Type B pancreatic cell (in vitro differentiated cells): ENCODE measurements at regions not wholly inside any gene's neighbourhood (a gene's known extent, or its start where the extent isn't known, plus 50 kb on each side); places are given as distances from the start of the nearest gene placed in this dataset.

Source experiments
- DNase-seq: peaks from one replicate; pipeline ENCODE4 v3.0.0; 2021; ENCODE audit warnings: mixed read lengths; ENCODE audit not compliant: unreplicated experiment; ENCODE audit errors: extremely low spot score
- H3K27ac Mint-ChIP-seq: 2 replicates; pipeline ENCODE4 v1.8.0; 2021; ENCODE audit warnings: mild to moderate bottlenecking, mixed read lengths
- H3K27me3 Mint-ChIP-seq: 2 replicates; pipeline ENCODE4 v1.8.0; 2021; ENCODE audit warnings: mixed read lengths
- H3K36me3 Mint-ChIP-seq: 2 replicates; pipeline ENCODE4 v1.8.0; 2021; ENCODE audit warnings: mixed read lengths
- H3K4me1 Mint-ChIP-seq: one replicate; pipeline ENCODE4 v1.8.0; 2021; ENCODE audit warnings: mixed read lengths; ENCODE audit not compliant: unreplicated experiment
- H3K4me3 Mint-ChIP-seq: 2 replicates; pipeline ENCODE4 v1.8.0; 2021; ENCODE audit warnings: mild to moderate bottlenecking, mixed read lengths
- H3K9me3 Mint-ChIP-seq: 2 replicates; pipeline ENCODE4 v1.8.0; 2021; ENCODE audit warnings: mixed read lengths
- TF ChIP-seq, protein P1 (sequence below): fragments of 200-600 bp; sonication (generic); conservative IDR thresholded peaks from 2 replicates; pipeline ENCODE4 v1.5.0; 2021; ENCODE audit warnings: antibody characterized with exemption, mild to moderate bottlenecking

DNA sequence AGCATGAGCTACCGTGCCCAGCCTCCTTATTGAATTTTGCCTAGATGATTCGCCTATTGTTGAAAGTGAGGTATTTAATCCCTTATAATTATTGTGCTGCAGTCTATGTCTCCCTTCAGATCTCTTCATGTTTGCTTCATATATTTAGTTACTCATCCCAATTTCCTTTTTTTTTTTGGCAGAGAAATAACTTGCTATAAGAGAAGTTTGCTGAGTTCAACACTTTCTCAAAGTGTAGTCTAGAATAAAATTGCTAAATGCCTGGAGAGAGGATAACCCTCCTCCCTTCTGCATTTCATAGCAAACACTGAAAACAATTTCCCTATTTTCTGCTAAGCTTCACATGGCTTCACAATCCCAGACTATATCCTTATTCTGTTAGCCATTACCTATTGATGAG, 136.6 kb upstream of the CD180 start:
- Mint-ChIP-seq H3K4me1 (peaks cover 9% of the 10 kb centered on the region), H3K4me3 (no peak overlapping the region), H3K36me3 (no peaks in the 10 kb centered on the region), H3K27me3 (peaks cover 3% of the 10 kb centered on the region), H3K27ac (no peak overlapping the region), H3K9me3 (no peaks in the 10 kb centered on the region)
- DNase-seq: no peak
- TF ChIP-seq, protein P1, sequence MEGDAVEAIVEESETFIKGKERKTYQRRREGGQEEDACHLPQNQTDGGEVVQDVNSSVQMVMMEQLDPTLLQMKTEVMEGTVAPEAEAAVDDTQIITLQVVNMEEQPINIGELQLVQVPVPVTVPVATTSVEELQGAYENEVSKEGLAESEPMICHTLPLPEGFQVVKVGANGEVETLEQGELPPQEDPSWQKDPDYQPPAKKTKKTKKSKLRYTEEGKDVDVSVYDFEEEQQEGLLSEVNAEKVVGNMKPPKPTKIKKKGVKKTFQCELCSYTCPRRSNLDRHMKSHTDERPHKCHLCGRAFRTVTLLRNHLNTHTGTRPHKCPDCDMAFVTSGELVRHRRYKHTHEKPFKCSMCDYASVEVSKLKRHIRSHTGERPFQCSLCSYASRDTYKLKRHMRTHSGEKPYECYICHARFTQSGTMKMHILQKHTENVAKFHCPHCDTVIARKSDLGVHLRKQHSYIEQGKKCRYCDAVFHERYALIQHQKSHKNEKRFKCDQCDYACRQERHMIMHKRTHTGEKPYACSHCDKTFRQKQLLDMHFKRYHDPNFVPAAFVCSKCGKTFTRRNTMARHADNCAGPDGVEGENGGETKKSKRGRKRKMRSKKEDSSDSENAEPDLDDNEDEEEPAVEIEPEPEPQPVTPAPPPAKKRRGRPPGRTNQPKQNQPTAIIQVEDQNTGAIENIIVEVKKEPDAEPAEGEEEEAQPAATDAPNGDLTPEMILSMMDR: no peak

- no peak overlapping the region for H3K27ac Mint-ChIP-seq
- TF ChIP-seq, protein P1: no peak
- no peak overlapping the region for H3K4me3 Mint-ChIP-seq
- H3K9me3 Mint-ChIP-seq: no peaks in the 10 kb centered on the region
- no peak for DNase-seq
- peaks cover 3% of the 10 kb centered on the region for H3K27me3 Mint-ChIP-seq
- H3K36me3 Mint-ChIP-seq: no peaks in the 10 kb centered on the region
- no peaks in the 10 kb centered on the region for H3K4me1 Mint-ChIP-seq
These were observed 134.8 kb upstream of the CD180 start for GRCh38 chr5:67331296-67331925.

GRCh38 chr5:67319935-67320725, 123.5 kb upstream of the CD180 start:
- Mint-ChIP-seq H3K36me3 (no peaks in the 10 kb centered on the region), H3K27ac (no peak overlapping the region), H3K4me3 (no peak overlapping the region), H3K9me3 (peaks cover 4% of the 10 kb centered on the region), H3K4me1 (peaks cover 8% of the 10 kb centered on the region), H3K27me3 (no peaks in the 10 kb centered on the region)
- TF ChIP-seq, protein P1: no peak
- no peak for DNase-seq

DNA sequence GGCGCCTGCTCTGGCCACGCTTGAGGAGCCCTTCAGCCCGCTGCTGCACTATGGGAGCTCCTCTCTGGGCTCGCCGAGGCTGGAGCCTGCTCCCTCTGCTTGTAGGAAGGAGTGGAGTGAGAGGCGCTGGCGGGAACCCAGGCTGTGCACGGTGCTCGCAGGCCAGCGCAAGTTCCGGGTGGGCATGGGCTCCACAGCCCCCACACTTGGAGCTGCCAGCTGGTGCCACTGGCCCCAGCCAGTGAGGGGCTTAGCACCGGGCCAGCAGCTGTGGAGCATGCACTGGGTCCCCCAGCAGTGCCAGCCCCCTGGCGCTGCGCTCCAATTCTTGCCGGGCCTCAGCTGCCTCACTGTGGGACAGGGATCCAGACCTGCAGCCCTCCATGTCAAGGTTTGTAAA, 122.1 kb upstream of the CD180 start:
- DNase-seq: no peak
- peaks cover 4% of the 10 kb centered on the region for H3K9me3 Mint-ChIP-seq
- no peak overlapping the region for H3K27ac Mint-ChIP-seq
- TF ChIP-seq, protein P1: no peak
- no peaks in the 10 kb centered on the region for H3K36me3 Mint-ChIP-seq
- no peak overlapping the region for H3K4me3 Mint-ChIP-seq
- no peaks in the 10 kb centered on the region for H3K27me3 Mint-ChIP-seq
- peaks cover 8% of the 10 kb centered on the region for H3K4me1 Mint-ChIP-seq

DNA sequence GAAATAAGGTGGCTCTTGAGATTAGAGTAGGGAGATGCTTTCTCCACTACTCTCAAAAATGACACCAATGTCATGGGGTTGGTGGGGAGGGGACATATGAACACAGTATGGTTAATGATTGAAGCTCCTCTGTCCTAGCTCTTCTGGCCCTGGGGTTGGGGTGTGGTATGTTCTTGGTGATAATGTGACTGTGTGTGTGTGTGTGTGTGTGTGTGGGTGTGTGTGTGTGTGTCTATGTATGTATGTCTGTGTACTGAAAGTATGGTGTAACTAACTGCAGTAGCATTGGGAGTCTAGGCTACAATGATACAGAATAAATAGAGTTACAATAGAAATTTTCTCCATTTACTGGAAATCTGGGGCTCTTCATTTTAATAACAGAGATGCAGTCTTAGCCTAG, 121.0 kb upstream of the CD180 start:
- Mint-ChIP-seq H3K4me1 (peaks cover 8% of the 10 kb centered on the region), H3K27me3 (no peaks in the 10 kb centered on the region)
- TF ChIP-seq, protein P1: no peak

More for the DNA sequence above, 121.0 kb upstream of the CD180 start:
- Mint-ChIP-seq H3K9me3 (peaks cover 4% of the 10 kb centered on the region), H3K4me3 (no peak overlapping the region), H3K27ac (no peak overlapping the region), H3K36me3 (no peaks in the 10 kb centered on the region)
- DNase-seq: no peak
